Activated B cell treated with CpG ODN at 0.5 μM for 24 hours (primary cell): ENCODE measurements at regions not wholly inside any gene's neighbourhood (a gene's known extent, or its start where the extent isn't known, plus 50 kb on each side); places are given as distances from the start of the nearest gene placed in this dataset.
A peak's percentile ranks its signal among the peaks of the same experiment; 100 is the strongest.

Experiments
- ATAC-seq: fragments of 200-7000 bp; cut with Tn5 transposase; one replicate; pipeline ENCODE4 v1.10.0; 2021; ENCODE audit warnings: low read depth, mild to moderate bottlenecking, moderate library complexity
- CTCF ChIA-PET: fragments of 350-600 bp; sonication (Branson Sonifier 250); formaldehyde crosslinking; loops from one replicate; lab custom pipeline; 2021; ENCODE audit warnings: antibody characterized with exemption; lab: Charles Lee
- POLR2A ChIA-PET: fragments of 350-600 bp; sonication (Branson Sonifier 250); formaldehyde crosslinking; loops from one replicate; lab custom pipeline; 2021; ENCODE audit warnings: antibody characterized with exemption; lab: Charles Lee
- DNase-seq: peaks from one replicate; pipeline ENCODE4 v3.0.0; 2022
- H3K27ac Mint-ChIP-seq: one replicate; pipeline ENCODE4 v1.8.0; 2020; ENCODE audit warnings: mixed read lengths
- H3K27me3 Mint-ChIP-seq: one replicate; pipeline ENCODE4 v1.8.0; 2021; ENCODE audit warnings: mixed read lengths
- H3K36me3 Mint-ChIP-seq: one replicate; pipeline ENCODE4 v1.8.0; 2021; ENCODE audit warnings: low read depth, mixed read lengths
- H3K4me1 Mint-ChIP-seq: one replicate; pipeline ENCODE4 v1.8.0; 2021; ENCODE audit warnings: mixed read lengths
- H3K4me3 Mint-ChIP-seq: one replicate; pipeline ENCODE4 v1.8.0; 2020; ENCODE audit warnings: mild to moderate bottlenecking, mixed read lengths
- H3K9me3 Mint-ChIP-seq: one replicate; pipeline ENCODE4 v1.8.0; 2020; ENCODE audit warnings: mixed read lengths
- intact Hi-C: fragments of 100-400 bp; cut with micrococcal nuclease; formaldehyde crosslinking; loops from one replicate; pipeline ENCODE4 v1.15.1; 2024
- TF ChIP-seq, protein P1 (sequence below): fragments of 200-600 bp; IDR thresholded peaks from one replicate; pipeline ENCODE4 v1.8.0; 2022; ENCODE audit warnings: antibody characterized with exemption, mild to moderate bottlenecking

DNA sequence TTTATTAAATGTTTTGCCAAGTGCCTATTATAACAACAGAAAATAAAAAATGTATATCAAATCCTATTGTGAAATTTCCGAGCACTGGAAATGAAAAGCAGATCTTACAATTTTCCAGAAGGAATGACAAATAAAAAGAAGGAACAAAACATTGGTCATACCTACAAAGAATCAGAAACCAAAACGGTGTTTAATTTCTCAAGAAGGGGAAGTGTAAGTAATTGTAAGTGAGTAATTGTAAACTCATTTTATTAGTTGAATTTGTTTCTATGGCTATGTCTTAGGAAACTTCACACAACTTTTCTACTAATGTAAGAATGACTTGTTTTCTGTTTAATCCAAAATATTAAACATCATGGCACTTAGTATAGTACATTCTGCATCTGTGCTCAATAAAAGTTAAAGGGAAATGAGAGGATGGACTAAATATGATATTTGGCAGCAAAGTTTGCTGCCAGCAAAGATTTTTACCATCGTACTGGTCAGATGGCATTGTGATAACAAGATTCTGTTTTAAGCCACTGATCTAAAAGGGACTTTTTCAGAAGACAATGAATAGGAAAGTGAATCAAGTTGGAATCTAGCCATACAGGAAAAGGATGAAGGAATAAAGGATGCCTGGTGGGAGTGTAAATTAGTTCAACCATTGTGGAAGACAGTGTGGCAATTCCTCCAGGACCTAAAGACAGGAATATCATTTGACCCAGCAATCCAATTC is 232.4 kb downstream of the NFKBIZ start:
- no peaks in the 10 kb centered on the region for H3K27me3 Mint-ChIP-seq
- peak overlapping the region; percentile 54 for H3K27ac Mint-ChIP-seq
- ATAC-seq (no peak), DNase-seq (no peak)
- H3K4me3 Mint-ChIP-seq, result no peak overlapping the region
- ChIA-PET CTCF (no interaction called here), POLR2A (no interaction called here)
- TF ChIP-seq, protein P1, sequence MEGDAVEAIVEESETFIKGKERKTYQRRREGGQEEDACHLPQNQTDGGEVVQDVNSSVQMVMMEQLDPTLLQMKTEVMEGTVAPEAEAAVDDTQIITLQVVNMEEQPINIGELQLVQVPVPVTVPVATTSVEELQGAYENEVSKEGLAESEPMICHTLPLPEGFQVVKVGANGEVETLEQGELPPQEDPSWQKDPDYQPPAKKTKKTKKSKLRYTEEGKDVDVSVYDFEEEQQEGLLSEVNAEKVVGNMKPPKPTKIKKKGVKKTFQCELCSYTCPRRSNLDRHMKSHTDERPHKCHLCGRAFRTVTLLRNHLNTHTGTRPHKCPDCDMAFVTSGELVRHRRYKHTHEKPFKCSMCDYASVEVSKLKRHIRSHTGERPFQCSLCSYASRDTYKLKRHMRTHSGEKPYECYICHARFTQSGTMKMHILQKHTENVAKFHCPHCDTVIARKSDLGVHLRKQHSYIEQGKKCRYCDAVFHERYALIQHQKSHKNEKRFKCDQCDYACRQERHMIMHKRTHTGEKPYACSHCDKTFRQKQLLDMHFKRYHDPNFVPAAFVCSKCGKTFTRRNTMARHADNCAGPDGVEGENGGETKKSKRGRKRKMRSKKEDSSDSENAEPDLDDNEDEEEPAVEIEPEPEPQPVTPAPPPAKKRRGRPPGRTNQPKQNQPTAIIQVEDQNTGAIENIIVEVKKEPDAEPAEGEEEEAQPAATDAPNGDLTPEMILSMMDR, result no peak
- no peaks in the 10 kb centered on the region for H3K9me3 Mint-ChIP-seq
- no peaks in the 10 kb centered on the region for H3K36me3 Mint-ChIP-seq
- intact Hi-C loops, result no loop called here
- peaks cover 37% of the 10 kb centered on the region for H3K4me1 Mint-ChIP-seq

DNA sequence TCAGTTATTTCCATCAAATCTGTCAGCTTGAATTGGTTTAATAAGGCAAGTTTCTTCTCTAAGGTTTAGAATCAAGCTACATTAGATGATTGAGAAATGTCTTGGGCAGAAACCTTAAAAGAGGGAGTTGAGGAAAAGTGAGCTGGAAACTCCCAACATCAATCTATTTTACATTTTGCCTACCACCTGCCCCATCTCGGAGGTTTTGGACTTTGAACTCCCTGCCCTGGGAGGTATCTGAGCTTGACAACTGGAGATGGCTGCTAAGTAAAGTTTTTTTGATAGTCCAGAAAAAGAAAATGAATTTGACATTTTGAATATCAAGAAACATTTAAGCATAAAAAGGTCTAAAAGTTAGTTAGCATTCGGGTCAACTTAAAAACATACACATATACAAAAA is 234.2 kb downstream of the NFKBIZ start:
- H3K27ac Mint-ChIP-seq, result no peak overlapping the region
- intact Hi-C loops, result loop anchor here (1.0 kb wide), 1 partner anchor 12 kb away; no protein-coding TSS in a partner anchor
- POLR2A ChIA-PET, result interaction anchor here (0.6 kb wide), 1 partner anchor 222 kb away, joined by 4 read pairs; no protein-coding TSS in a partner anchor

DNA sequence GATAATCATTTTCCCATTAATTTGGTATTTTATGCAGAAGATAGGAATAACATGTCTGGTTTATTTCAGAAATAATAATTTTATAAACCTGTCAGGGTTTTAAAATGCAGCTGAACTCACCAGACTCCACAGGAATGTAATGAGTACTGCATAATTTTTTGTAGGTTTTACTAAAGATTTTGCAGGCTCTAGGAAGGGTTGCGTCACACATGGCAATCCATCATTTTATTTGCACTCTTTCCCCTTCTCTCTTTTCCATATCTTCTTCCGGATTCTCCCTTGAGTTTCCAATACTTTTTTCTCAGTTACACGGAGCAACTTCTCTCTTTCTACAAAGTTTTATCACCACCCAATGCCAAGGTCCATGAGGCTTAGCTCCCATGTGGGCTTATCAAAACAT is 234.7 kb downstream of the NFKBIZ start:
- TF ChIP-seq, protein P1, result no peak
- Mint-ChIP-seq H3K27me3 (no peaks in the 10 kb centered on the region), H3K4me1 (peaks cover 28% of the 10 kb centered on the region), H3K27ac (no peak overlapping the region), H3K9me3 (no peaks in the 10 kb centered on the region), H3K36me3 (no peaks in the 10 kb centered on the region), H3K4me3 (no peak overlapping the region)
- CTCF ChIA-PET, result interaction anchor here (1.6 kb wide), 1 partner anchor 141 kb away, joined by 4 read pairs; no protein-coding TSS in a partner anchor
- no peak for DNase-seq
- intact Hi-C loops, result no loop called here
- no peak for ATAC-seq
- POLR2A ChIA-PET, result interaction anchor here (0.6 kb wide), 1 partner anchor 223 kb away, joined by 4 read pairs; no protein-coding TSS in a partner anchor

More for the DNA sequence above, 234.2 kb downstream of the NFKBIZ start:
- DNase-seq (no peak), ATAC-seq (no peak)
- CTCF ChIA-PET, result interaction anchor here (1.6 kb wide), 1 partner anchor 142 kb away, joined by 4 read pairs; no protein-coding TSS in a partner anchor
- no peak overlapping the region for H3K4me3 Mint-ChIP-seq
- H3K4me1 Mint-ChIP-seq, result peaks cover 34% of the 10 kb centered on the region
- H3K27me3 Mint-ChIP-seq, result no peaks in the 10 kb centered on the region
- H3K9me3 Mint-ChIP-seq, result no peaks in the 10 kb centered on the region
- H3K36me3 Mint-ChIP-seq, result no peaks in the 10 kb centered on the region
- TF ChIP-seq, protein P1, result no peak

DNA sequence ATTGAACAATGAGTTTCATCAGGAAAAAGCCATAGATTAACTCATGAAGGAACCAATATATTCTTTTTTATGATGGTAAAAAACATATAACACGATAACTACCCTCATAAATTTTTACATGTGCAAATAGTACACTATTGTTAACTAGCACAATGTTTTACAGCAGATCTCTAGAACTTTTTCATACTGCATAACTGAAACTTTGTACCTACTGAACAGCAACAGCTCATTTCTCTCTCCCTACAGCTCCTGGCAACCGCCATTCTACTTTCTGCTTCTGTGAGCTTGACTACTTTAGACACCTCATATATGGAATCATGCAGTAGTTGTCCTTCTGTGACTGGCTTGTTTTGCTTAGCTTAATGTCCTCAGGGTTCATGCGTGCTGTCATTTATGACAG is 235.4 kb downstream of the NFKBIZ start:
- intact Hi-C loops, result no loop called here
- Mint-ChIP-seq H3K4me3 (no peak overlapping the region), H3K9me3 (no peaks in the 10 kb centered on the region), H3K36me3 (no peaks in the 10 kb centered on the region), H3K4me1 (peaks cover 21% of the 10 kb centered on the region), H3K27me3 (no peaks in the 10 kb centered on the region), H3K27ac (no peak overlapping the region)
- DNase-seq (no peak), ATAC-seq (no peak)
- CTCF ChIA-PET, result interaction anchor here (1.6 kb wide), 1 partner anchor 140 kb away, joined by 4 read pairs; no protein-coding TSS in a partner anchor
- POLR2A ChIA-PET, result interaction anchor here (0.6 kb wide), 1 partner anchor 122 kb away, joined by 3 read pairs; no protein-coding TSS in a partner anchor
- TF ChIP-seq, protein P1, result no peak

DNA sequence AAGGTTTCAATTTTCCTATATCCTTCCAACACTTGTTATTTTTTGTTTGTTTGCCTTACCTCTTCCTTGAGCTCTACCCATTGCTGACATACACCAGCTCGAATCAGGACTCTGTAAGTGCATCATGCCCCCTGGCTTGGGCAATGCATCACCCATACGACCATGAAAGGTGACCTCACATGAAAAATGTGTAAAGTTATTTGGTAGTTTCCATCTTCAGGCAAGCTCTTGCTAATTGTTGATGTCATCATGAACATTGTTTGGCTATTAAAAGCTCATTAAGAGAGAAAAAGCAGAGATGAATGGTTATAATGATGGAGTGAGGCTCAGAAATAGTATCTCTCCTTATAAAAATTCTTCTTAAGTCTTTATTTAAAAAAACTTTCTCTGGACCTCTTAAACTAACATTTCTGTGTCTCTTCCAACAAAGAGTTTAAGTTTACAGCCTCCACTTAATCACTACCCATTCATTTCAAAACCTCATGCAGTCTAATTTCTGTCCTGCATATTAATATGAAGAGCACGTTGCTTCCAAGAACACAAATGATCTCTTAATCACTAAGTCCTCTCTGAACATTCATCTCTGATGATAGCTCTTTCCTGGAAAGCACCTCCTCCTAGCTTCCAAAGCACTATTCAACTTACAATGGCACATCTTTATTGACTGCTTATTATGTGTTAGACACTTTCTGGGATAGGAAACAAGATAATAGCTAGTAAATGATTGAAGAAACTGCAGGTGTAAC is 236.3 kb downstream of the NFKBIZ start:
- DNase-seq, result no peak
- POLR2A ChIA-PET, result no interaction called here
- CTCF ChIA-PET, result no interaction called here
- no peak for ATAC-seq
- TF ChIP-seq, protein P1, result no peak
- Mint-ChIP-seq H3K4me1 (peaks cover 14% of the 10 kb centered on the region), H3K4me3 (no peak overlapping the region), H3K27me3 (no peaks in the 10 kb centered on the region), H3K9me3 (no peaks in the 10 kb centered on the region), H3K27ac (no peak overlapping the region), H3K36me3 (no peaks in the 10 kb centered on the region)
- intact Hi-C loops, result no loop called here
